Caki2 (cell line): ENCODE measurements at regions not wholly inside any gene's neighbourhood (a gene's known extent, or its start where the extent isn't known, plus 50 kb on each side); places are given as distances from the start of the nearest gene placed in this dataset.

Source experiments
- DNase-seq: peaks from one replicate; pipeline ENCODE4 v3.0.0-alpha.2; 2015; ENCODE audit warnings: low read depth
- in situ Hi-C: cut with HindIII; loops from 2 replicates; pipeline ENCODE4 v1.10.0; 2016; ENCODE audit warnings: low sequenced_read_pairs, low pct_unique_long_range_greater_than_20kb, mixed read lengths

- in situ Hi-C loops, result no loop called here
Measured at GRCh38 chr1:199752688-199753027, 274.9 kb upstream of the NR5A2 start.

GRCh38 chr1:199753513-199753912 is 274.0 kb upstream of the NR5A2 start:
- in situ Hi-C loops, result no loop called here
- DNase-seq, result no peak

More at GRCh38 chr1:199752688-199753027, 274.9 kb upstream of the NR5A2 start:
- no peak for DNase-seq

GRCh38 chr1:199756066-199756465 is 271.4 kb upstream of the NR5A2 start:
- no peak for DNase-seq
- in situ Hi-C loops, result no loop called here

GRCh38 chr1:199758626-199759255 is 268.8 kb upstream of the NR5A2 start:
- in situ Hi-C loops, result no loop called here
- DNase-seq, result no peak

- in situ Hi-C loops, result no loop called here
- DNase-seq, result peak; percentile 41
Measured at GRCh38 chr1:199759268-199759730, 268.2 kb upstream of the NR5A2 start.

GRCh38 chr1:199762572-199762971 is 264.9 kb upstream of the NR5A2 start:
- no peak for DNase-seq
- in situ Hi-C loops, result no loop called here

- in situ Hi-C loops, result no loop called here
Measured at GRCh38 chr1:199766218-199766792, 261.2 kb upstream of the NR5A2 start.

GRCh38 chr1:199767700-199768099 is 259.8 kb upstream of the NR5A2 start:
- in situ Hi-C loops, result no loop called here
- no peak for DNase-seq

More at GRCh38 chr1:199766218-199766792, 261.2 kb upstream of the NR5A2 start:
- no peak for DNase-seq

GRCh38 chr1:199774433-199775089 is 252.9 kb upstream of the NR5A2 start:
- peak; percentile 64 for DNase-seq
- in situ Hi-C loops, result no loop called here

- no peak for DNase-seq
- in situ Hi-C loops, result no loop called here
Measured at GRCh38 chr1:199776768-199777497, 250.6 kb upstream of the NR5A2 start.

- in situ Hi-C loops, result no loop called here
- peak; percentile 93 for DNase-seq
Measured at GRCh38 chr1:199778324-199778955, 249.1 kb upstream of the NR5A2 start.

GRCh38 chr1:199780091-199780490 is 247.4 kb upstream of the NR5A2 start:
- DNase-seq, result no peak
- in situ Hi-C loops, result no loop called here

GRCh38 chr1:199780948-199781670 is 246.4 kb upstream of the NR5A2 start:
- peak; percentile 35 for DNase-seq
- in situ Hi-C loops, result no loop called here

- no peak for DNase-seq
- in situ Hi-C loops, result no loop called here
Measured at GRCh38 chr1:199784138-199784895, 243.2 kb upstream of the NR5A2 start.

GRCh38 chr1:199786695-199787094 is 240.8 kb upstream of the NR5A2 start:
- in situ Hi-C loops, result no loop called here
- DNase-seq, result peak; percentile 41

- no peak for DNase-seq
- in situ Hi-C loops, result no loop called here
Measured at GRCh38 chr1:199789141-199789540, 238.4 kb upstream of the NR5A2 start.

- DNase-seq, result no peak
- in situ Hi-C loops, result no loop called here
Measured at GRCh38 chr1:199791495-199791894, 236.0 kb upstream of the NR5A2 start.
